ENCODE measurements at regions not wholly inside any gene's neighbourhood (a gene's known extent, or its start where the extent isn't known, plus 50 kb on each side); places are given as distances from the start of the nearest gene placed in this dataset.

DNA sequence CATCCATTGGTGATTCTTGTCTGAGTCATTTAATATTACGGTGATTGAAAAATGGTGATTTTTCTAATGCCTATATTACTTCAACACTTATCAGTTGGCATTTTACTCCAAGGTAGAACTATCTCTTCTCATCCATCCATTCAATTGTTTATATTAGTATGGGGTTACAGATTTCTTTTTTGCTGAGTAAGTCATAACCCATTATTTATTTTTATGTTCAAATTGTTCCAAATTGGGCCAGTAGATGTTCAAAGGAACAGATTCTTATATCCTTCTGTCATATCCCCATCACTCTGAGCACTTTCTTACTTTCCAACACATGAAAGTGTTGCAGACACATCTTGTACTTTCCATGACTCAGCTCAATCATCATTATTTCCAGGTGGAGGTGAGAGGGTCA, 466.8 kb upstream of the CAMK1G start:
- TF ChIP-seq, protein P1, sequence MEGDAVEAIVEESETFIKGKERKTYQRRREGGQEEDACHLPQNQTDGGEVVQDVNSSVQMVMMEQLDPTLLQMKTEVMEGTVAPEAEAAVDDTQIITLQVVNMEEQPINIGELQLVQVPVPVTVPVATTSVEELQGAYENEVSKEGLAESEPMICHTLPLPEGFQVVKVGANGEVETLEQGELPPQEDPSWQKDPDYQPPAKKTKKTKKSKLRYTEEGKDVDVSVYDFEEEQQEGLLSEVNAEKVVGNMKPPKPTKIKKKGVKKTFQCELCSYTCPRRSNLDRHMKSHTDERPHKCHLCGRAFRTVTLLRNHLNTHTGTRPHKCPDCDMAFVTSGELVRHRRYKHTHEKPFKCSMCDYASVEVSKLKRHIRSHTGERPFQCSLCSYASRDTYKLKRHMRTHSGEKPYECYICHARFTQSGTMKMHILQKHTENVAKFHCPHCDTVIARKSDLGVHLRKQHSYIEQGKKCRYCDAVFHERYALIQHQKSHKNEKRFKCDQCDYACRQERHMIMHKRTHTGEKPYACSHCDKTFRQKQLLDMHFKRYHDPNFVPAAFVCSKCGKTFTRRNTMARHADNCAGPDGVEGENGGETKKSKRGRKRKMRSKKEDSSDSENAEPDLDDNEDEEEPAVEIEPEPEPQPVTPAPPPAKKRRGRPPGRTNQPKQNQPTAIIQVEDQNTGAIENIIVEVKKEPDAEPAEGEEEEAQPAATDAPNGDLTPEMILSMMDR (conservative IDR thresholded peaks at IDR 0.05), result no peak
- TF ChIP-seq EZH2 (IDR thresholded peaks at IDR 0.05; ENCODE audit: low read depth), result no peak

Measured in PC-9 (cell line).